ENCODE measurements at regions not wholly inside any gene's neighbourhood (a gene's known extent, or its start where the extent isn't known, plus 50 kb on each side); places are given as distances from the start of the nearest gene placed in this dataset.

DNA sequence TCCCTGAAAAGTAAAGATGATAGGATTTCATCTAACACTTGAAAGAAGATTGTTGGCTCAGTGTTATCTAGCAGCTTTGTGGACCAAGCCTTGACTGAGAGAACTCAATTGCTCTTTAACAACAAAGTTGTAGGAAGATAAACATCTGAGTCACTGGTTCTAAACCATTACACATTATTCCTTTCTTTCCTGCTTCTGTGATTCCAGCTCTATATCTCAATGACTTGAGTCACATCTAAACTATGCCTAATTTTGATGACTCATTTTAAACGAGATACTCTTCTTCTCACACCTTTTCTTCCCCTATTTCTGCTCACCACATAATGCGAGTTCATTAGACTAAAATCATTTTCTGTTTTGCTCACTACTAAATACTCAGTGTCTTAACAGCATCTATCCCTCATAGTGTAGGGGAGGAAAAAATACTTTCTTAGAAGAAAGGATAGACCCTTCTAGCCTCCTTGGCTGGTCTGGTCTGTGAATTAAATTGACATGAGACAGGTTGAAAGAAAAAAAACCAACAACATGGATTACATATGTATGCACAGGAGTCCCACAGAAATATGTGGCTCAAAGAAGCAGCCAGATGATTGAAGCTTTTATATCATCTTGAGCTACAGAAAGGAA is 201.4 kb downstream of the C12orf50 start:
- in situ Hi-C loops (cut with MboI; ENCODE audit: low pct_ligation_motif_present in 1 of 4, low pct_unique_long_range_greater_than_20kb in 1 of 4, low sequenced_read_pairs in 3 of 4) (loop anchor here in 1 of 4 donors (25.0 kb wide), 1 partner anchor 565 kb away; no protein-coding TSS in a partner anchor), intact Hi-C loops (cut with DNase I; ENCODE audit: low total_unique reads) (no loop called here)
- no peak for DNase-seq
- 41 to 46% methylated on average over 2 of the region's 2 CpGs for WGBS, 2 donors (ENCODE audit: low coverage in 1 of 2)
- Histone ChIP-seq H3K27ac (no peak overlapping the region), H3K4me1 (no peaks in the 10 kb centered on the region), H3K36me3 (peaks cover 0 to 2% (median 0%) of the 10 kb centered on the region in 4 donors), H3K4me3 (no peak overlapping the region), H3K27me3 (no peaks in the 10 kb centered on the region), H3K9me3 (no peaks in the 10 kb centered on the region)
- TF ChIP-seq POLR2AphosphoS5 (IDR thresholded peaks at IDR 0.05) (no peak), EP300 (IDR thresholded peaks at IDR 0.05; ENCODE audit: low read depth) (no peak), POLR2A (IDR thresholded peaks at IDR 0.05) (no peak)
- TF ChIP-seq, protein P1, sequence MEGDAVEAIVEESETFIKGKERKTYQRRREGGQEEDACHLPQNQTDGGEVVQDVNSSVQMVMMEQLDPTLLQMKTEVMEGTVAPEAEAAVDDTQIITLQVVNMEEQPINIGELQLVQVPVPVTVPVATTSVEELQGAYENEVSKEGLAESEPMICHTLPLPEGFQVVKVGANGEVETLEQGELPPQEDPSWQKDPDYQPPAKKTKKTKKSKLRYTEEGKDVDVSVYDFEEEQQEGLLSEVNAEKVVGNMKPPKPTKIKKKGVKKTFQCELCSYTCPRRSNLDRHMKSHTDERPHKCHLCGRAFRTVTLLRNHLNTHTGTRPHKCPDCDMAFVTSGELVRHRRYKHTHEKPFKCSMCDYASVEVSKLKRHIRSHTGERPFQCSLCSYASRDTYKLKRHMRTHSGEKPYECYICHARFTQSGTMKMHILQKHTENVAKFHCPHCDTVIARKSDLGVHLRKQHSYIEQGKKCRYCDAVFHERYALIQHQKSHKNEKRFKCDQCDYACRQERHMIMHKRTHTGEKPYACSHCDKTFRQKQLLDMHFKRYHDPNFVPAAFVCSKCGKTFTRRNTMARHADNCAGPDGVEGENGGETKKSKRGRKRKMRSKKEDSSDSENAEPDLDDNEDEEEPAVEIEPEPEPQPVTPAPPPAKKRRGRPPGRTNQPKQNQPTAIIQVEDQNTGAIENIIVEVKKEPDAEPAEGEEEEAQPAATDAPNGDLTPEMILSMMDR (IDR thresholded peaks at IDR 0.05) = no peak

DNA sequence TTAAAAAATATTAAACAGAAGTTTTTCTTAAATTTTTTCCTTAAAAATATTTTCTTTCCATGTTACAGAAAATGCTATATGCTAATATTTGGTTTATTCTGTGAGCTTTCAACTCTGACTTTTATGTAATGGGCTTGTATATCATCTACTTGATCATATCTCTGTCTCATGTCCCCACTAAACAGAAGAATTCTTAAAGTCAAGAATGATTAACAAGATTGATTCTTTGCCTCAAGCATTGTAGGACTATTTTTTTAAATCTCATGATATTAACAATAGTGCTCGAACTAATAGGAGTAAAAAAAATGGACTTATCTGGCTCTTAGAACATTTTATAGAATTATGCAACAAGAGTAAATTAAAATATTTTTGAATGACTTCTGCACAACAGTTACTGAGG is 206.3 kb downstream of the C12orf50 start:
- no peak for TF ChIP-seq POLR2A (IDR thresholded peaks at IDR 0.05)
- TF ChIP-seq EP300 (IDR thresholded peaks at IDR 0.05; ENCODE audit: low read depth) = no peak
- no peak for TF ChIP-seq POLR2AphosphoS5 (IDR thresholded peaks at IDR 0.05)
- TF ChIP-seq, protein P1 (IDR thresholded peaks at IDR 0.05) = no peak
- no peaks in the 10 kb centered on the region for H3K4me1 ChIP-seq
- no peaks in the 10 kb centered on the region for H3K9me3 ChIP-seq
- no peak overlapping the region for H3K4me3 ChIP-seq
- no peaks in the 10 kb centered on the region for H3K36me3 ChIP-seq
- no peaks in the 10 kb centered on the region for H3K27me3 ChIP-seq
- no peak overlapping the region for H3K27ac ChIP-seq
- 63 to 70% methylated on average over 1 of the region's 1 CpG for WGBS, 2 donors (ENCODE audit: low coverage in 1 of 2)
- no peak for DNase-seq
- in situ Hi-C loops (cut with MboI; ENCODE audit: low pct_ligation_motif_present in 1 of 4, low pct_unique_long_range_greater_than_20kb in 1 of 4, low sequenced_read_pairs in 3 of 4) (no loop called here), intact Hi-C loops (cut with DNase I; ENCODE audit: low total_unique reads) (no loop called here)

DNA sequence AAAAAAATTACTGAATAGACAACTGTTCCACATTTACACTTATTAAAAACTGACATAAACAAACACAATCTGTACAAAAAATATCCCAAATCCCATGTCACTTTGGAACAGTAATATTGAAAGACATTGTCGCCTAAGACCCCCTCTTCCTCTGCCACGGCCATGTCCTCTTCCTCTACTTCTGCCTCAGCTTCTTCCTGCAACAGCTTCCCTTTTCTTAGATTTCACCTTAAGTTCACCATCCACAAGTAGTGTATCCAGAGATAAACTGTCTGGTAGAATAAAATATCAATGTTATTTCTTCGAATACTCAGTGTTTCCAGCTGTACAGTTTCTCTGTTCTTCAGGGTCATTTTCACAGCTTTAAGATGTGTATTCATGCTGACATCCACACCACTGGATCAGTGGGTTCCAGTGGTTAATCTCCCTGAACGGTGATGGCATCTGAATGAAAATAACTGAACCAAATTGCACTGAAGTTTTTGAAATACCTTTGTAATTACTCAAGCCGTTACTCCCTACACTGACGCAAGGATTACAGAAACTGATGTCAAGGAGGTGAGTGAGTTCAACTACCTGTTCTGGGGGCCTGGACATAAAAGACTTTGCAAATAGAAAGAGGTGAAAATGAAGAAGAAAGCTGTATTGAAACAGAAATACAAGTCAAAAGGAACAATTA is 208.5 kb downstream of the C12orf50 start:
- Histone ChIP-seq H3K36me3 (no peaks in the 10 kb centered on the region), H3K4me1 (no peaks in the 10 kb centered on the region), H3K9me3 (no peaks in the 10 kb centered on the region), H3K4me3 (no peak overlapping the region), H3K27me3 (no peaks in the 10 kb centered on the region), H3K27ac (no peak overlapping the region)
- in situ Hi-C loops (cut with MboI; ENCODE audit: low pct_ligation_motif_present in 1 of 4, low pct_unique_long_range_greater_than_20kb in 1 of 4, low sequenced_read_pairs in 3 of 4) = no loop called here
- DNase-seq = no peak
- TF ChIP-seq POLR2A (IDR thresholded peaks at IDR 0.05) = no peak
- TF ChIP-seq, protein P1 (IDR thresholded peaks at IDR 0.05) = no peak
- TF ChIP-seq POLR2AphosphoS5 (IDR thresholded peaks at IDR 0.05) = no peak
- no peak for TF ChIP-seq EP300 (IDR thresholded peaks at IDR 0.05; ENCODE audit: low read depth)
- 59 to 75% methylated on average over 6 of the region's 6 CpGs for WGBS, 2 donors (ENCODE audit: low coverage in 1 of 2)
- intact Hi-C loops (cut with DNase I; ENCODE audit: low total_unique reads) = no loop called here

DNA sequence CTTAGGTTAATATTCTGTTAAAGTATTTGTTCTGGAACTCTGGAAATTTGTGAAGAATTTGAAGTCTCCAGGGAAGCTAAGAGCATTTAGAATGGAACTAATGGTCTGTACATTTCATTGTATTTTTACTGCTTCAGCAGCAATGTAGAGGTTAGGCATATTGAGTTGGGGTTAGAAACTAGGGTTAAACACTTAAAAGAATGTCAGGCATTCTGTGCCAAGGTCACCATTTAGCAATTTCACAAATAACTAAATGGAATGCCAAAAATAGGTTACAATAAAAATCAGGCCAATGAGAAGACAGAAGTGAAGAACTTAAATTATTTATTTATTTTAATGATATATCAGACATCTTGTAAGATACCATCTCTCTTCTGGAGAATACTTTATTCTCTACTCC is 210.8 kb downstream of the C12orf50 start:
- intact Hi-C loops (cut with DNase I; ENCODE audit: low total_unique reads) (no loop called here), in situ Hi-C loops (cut with MboI; ENCODE audit: low pct_ligation_motif_present in 1 of 4, low pct_unique_long_range_greater_than_20kb in 1 of 4, low sequenced_read_pairs in 3 of 4) (no loop called here)
- Histone ChIP-seq H3K36me3 (no peaks in the 10 kb centered on the region), H3K4me3 (no peak overlapping the region), H3K4me1 (no peaks in the 10 kb centered on the region), H3K27me3 (no peaks in the 10 kb centered on the region), H3K27ac (no peak overlapping the region), H3K9me3 (no peaks in the 10 kb centered on the region)
- DNase-seq = no peak
- TF ChIP-seq, protein P1 (IDR thresholded peaks at IDR 0.05) = no peak
- TF ChIP-seq EP300 (IDR thresholded peaks at IDR 0.05; ENCODE audit: low read depth) = no peak
- no peak for TF ChIP-seq POLR2A (IDR thresholded peaks at IDR 0.05)
- TF ChIP-seq POLR2AphosphoS5 (IDR thresholded peaks at IDR 0.05) = no peak

Data from transverse colon (tissue), 4 donors.